T-helper 1 cell (primary cell): ENCODE measurements at regions not wholly inside any gene's neighbourhood (a gene's known extent, or its start where the extent isn't known, plus 50 kb on each side); places are given as distances from the start of the nearest gene placed in this dataset.
"Not testable (repeated sequence)": the region's sequence is repeated elsewhere in the genome, so short reads cannot be mapped to it uniquely, and the experiment has no call there.

Source experiments
- DNase-seq, 5 donors: peaks; one replicate each; pipeline ENCODE4 v3.0.0-alpha.2; 2012 to 2020

DNA sequence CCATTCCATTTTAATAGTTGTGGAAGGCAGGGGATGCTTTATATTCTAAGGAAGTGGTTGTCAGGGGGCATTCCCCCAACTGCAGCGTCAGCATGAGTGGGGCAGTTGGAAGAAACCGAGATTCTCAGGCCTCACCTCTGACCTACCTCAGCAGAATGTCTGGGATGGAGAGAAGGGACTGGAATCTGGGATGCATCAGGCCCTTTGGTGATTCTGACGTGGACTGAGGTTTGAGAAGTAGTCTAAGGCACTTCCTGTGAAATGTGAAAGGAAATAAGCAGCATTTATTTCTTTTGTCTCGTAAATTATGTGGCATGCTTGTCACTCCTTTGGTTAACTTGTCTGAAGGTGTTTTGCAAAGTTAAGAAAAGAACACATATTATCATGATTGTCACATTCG lies 540.7 kb upstream of the NETO1 start:
- no peak for DNase-seq

DNA sequence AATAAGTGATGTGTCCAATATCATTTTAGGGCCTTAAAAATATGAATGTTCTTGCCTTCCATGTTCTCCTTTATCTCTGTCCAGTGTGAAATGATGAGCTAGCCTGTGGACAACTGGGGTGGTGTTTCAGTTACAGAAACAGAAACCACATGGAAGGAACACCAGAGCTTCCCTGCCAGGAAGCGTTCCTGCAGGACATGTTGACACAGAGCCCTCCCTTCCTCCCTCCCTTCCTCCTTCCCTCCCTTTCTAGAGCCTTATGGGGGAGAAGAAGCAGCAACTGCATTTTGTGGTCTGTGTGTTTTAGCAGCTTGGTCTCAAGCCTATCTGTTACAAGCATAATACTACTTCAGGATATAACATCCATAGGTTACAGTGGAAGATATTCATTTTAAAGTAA lies 539.7 kb upstream of the NETO1 start:
- DNase-seq: no peak

DNA sequence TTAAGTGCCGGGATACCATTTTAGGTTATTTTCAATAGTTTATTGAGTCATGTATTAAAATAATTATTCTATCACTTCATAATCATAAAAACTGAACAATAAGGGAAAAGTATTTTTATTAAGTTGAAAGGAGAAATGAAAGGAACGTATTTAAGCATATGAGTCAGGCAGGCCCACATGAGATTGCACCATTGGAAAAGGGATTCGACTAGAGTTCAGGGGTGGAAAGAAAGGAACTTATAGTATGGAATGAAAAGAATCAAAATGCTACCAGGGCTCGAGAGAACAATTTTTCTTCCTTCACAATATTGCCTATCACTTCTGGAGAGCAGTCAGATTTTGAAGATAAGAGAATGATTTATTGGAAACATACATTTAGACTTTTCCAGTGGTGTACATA lies 516.5 kb upstream of the NETO1 start:
- DNase-seq: no peak

DNA sequence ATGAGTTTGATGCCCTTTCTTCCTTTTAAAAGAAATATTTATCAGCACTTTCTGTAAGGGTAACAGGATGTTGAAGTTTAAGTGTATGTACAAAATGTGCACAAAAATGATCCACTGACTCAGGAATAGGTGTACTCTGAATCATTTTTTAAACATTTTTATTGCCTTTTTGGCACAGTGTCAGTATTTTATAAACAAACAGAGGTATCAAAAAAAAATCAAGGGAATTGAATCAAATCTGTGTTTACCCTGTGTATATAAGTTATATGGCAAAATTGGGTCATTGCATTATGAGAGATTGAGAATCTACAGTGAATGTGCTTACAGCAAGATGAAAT lies 513.9 kb upstream of the NETO1 start:
- DNase-seq: no peak

DNA sequence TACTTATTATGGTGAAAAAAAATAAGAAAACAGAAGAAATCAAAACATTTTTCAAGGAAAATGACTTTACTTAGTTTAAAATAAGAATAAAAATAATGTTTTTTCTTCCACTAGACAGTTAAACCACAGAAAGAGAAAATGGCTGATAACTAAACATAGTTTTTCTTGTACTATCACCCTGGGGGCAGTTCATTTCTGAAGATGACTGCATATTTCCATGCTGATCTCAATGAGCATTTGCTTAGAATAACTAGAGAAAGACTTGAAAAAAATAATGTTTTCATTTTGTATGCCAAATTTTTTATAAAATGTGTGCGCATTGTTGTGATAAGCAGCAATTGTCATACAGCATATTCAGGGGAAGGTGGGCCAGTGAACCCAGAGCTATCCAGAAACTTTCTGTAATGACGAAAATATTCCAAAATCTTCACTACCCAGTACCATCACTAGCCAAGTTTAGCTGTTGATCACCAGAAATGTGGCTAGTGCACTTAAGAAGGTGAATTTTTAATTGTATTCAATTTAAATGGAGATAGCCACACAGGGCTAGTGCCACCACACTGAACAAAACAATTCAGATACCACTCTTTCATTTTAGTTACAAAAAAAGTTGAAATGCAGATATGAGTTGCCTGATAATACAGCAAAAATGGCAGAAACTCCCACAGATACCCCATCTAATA lies 513.4 kb upstream of the NETO1 start:
- no peak for DNase-seq

DNA sequence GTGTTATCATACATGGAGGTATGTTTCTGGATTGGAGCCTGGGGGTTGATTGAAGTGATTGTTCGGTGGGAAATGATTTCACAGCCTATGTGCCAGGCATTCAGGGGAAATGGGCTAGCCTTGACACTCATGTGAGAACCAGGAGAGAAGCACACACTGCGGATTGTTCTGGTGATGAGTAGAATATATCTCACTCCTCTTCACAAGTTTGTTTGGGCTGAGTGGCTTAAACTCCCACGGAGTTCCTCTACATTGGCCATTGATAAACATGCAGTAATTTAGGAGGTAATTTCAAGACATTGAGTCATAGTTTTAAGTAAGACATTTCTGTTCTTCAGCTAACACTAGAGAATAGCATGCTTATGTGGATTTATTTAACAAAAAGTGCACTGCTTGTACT lies 498.9 kb upstream of the NETO1 start:
- DNase-seq: no peak

DNA sequence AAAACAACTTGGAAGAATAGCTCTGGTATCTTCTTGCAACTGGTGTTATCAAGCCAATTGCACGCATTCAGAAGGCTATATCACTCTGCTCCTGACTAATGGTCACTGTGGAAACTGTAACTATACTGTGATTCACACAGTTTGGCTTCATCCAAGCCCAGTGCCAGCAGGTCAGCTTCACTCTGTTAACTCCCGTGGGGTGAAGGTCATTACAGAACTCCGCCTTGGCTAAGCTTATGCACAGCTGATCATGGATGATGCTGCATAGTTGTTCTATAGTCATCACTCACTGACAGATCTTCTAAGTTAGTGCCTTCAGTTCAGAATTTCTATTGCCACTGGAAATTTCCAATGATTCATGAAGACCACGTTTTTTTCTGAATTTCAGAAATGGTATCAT lies 497.2 kb upstream of the NETO1 start:
- no peak for DNase-seq

- no peak for DNase-seq
These were observed 487.3 kb upstream of the NETO1 start for GRCh38 chr18:73355121-73355520.

DNA sequence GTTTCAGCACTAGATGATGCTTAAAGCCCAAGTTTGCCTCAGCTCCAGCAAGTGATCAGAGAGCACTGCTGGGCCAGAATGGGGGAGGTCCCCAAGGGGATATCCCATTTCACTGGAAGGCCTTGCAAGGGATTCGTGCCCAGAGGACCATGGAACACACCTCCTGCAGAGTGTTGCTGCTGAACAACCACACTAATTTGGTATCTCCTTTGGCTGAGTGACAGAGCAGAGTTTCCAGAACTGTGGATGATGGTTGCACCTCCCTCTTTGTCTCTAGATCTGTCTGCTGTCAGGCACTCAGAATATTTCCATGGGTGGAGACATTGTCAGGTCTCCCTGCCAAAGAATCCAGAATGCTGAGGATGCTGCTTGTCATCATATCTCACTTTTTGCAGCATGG lies 484.8 kb upstream of the NETO1 start:
- no peak for DNase-seq

DNA sequence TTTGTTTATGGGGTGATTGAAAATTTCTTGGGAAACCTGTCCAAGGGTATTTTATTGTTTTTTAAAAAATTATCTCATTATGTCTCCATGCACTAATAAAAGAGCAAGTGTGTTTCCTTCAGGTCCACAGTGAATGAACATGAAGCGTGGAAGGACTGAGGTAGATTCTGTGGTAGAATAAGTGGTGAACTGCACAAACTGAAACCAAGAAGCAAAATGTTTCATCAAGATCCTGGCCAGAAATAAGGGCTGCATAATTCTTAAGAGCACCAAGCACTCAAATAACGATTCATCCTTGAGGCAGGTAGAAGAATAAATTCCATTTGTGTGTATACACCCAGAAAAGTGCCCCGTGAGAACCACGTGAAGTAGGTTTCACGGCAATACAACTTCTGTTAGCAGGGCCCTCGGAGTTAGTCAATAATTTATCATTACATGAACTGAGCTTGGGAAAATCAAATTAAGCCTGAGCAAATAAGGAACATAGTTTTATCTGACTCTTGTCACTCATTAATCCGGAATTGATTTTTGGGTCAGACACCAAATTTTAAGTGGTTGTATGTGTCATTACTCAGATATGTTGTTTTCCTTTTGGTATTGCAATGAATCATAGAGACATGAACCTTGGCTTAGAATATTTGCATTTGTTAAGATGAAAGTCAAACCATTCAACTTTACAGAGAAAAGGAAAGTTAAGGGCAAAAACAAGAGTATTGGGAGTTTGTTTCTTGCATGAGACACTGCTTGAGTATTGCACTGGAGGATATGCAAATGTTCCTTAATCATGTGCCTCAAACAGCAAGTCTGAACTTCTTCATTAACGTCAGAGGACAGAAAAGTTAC lies 472.6 kb upstream of the NETO1 start:
- DNase-seq: no peak

DNA sequence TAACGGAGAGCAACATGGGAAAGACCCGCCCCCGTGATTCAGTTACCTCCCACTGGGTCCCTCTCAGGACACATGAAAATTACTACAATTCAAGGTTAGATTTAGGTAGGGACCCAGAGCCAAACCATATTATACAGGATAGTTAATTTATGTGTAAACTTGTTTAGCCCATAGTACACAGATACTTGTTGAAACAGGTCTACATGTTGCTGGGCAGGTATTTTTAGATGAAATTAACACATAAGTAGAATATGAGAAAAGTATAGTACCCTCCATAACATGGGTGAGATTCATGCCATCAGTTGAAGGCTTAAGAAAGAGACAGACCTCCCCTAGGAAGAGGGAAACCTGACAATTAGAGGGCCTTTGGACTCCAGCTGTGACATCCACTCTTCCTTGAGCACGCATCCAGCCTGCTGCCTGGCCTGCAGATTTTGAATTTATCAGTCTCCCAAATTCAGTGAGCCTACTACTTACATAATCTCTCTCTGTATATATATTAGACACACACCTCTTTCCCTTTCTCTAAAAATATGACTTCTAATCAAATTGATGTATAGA lies 463.5 kb upstream of the NETO1 start:
- no peak for DNase-seq

DNA sequence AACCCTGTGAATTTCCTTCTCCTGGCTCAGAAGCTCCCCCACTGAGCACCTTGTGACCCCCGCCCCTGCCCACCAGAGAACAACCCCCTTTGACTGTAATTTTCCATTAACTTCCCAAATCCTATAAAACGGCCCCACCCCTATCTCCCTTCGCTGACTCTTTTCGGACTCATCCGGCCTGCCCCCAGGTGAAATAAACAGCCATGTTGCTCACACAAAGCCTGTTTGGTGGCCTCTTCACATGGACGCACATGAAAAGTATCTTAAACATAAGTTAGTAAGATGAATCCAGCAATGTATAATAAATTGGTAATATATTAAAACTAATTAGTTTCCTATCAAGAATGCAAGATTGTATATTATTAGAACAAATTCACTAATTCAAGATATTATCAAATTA lies 462.3 kb upstream of the NETO1 start:
- not testable (repeated sequence) for DNase-seq

DNA sequence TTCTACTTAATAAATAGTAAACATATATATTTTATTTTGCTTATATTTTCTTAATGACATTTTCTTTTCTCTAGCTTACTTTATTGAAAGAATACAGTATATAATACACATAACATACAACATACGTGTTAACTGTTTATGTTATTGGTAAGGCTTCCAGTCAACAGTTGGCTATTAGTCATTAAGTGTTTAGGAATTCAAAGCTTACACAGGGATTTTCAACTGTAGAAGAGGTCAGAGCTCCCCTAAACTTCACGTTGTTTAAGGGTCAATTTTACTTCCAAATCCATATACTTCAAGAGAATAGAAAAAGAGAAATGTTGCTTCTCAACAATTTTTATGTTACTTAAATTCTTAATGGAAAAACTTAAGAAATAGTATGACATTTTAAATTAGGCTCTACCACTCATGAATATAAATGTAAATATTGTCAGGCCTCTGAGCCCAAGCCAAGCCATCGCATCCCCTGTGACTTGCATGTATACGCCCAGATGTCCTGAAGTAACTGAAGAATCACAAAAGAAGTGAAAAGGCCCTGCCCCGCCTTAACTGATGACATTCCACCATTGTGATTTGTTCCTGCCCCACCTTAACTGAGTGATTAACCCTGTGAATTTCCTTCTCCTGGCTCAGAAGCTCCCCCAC lies 456.5 kb upstream of the NETO1 start:
- not testable (repeated sequence) for DNase-seq

GRCh38 chr18:73318739-73319479 lies 451.1 kb upstream of the NETO1 start:
- no peak for DNase-seq

GRCh38 chr18:73316513-73316912 lies 448.7 kb upstream of the NETO1 start:
- no peak for DNase-seq

DNA sequence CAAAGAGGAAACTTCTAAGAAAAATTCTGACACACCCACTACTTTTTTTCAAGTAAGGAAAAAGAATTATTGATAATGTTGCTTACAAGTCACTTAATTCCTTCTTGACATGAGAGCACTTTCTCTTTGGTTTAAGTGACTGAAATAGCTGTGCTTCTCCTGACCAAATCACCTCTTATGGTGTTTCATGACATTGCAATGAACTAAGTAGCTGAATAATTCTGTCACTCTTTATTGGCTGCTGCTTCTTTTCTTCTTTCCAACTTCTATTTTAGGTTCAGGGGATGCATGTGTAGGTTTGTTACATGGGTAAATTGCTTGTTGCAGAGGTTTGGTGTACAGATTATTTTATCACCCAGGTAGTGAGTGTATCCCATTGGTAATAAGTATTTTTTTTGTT lies 447.6 kb upstream of the NETO1 start:
- no peak for DNase-seq

DNA sequence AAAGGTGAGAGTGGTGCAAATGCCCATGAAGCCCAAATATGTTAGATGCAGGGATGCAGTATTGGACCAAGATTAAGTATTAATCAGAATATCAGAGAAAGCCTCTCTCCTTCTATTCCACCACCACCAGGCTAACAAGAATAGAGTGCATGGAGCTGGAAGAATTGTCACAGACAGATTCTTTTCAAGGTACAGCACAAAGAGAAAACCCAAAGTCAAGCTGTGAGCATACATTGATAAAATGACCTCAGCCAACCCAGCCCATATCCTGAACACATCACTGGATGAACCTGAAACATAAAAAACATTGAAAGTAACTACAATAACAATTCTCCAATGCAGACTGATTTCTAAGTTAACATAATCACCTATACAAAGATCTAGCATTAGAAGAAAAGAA lies 445.7 kb upstream of the NETO1 start:
- DNase-seq: no peak

GRCh38 chr18:73296686-73297085 lies 428.9 kb upstream of the NETO1 start:
- no peak for DNase-seq

DNA sequence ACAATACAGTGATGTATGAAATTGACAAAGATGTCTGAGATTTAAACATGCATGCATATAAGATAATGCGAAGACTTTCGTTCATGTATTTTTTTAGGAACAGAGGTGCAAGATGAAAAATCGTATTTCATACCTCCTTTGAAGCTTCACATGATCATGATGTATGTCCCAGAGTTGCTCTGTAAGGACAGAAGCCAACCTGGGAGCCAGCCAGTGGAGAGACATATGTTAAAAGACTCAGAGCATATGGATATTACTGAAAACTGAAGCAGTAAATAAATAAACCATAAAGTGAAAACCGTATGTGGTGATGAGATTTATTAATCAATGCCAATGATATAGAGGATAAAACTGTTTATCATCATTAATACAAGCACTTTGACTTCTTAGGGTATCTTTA lies 424.4 kb upstream of the NETO1 start:
- no peak for DNase-seq

DNA sequence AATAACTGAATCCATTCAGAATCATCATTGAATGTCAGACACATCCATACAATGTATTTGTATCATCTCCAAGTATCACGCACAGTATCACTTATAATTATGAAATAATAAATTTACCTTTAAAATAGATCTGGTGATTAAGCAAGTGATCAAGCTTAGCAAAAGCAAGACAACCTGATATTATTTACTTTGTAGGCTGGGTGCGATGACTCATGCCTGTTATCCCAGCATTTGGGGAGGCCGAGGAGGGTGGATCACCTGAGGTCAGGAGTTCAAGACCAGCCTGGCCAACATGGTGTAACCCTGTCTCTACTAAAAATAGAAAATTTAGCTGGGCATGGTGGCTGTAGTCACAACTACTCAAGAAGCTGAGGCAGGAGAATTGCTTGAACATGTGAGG lies 421.0 kb upstream of the NETO1 start:
- no peak for DNase-seq

DNA sequence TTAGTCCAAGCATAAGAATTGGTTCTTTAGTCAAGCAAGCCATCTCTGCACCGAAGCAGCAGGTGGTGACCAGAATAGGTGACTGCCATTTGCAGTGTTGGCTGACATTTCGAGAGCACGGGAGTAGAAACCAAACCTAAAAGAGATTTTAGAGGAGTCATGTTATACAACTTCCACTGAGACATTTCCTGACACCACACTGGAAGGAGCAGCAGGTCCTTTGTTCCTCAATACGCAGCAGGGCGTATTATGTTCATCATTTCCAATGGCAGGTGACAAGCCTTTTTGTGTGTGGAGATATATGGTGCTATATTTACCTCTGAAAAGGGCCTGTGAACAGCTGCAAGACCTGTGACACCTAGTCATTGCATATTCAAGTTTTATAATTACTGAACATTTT lies 418.8 kb upstream of the NETO1 start:
- no peak for DNase-seq

GRCh38 chr18:73283788-73284187 lies 416.0 kb upstream of the NETO1 start:
- DNase-seq: no peak

DNA sequence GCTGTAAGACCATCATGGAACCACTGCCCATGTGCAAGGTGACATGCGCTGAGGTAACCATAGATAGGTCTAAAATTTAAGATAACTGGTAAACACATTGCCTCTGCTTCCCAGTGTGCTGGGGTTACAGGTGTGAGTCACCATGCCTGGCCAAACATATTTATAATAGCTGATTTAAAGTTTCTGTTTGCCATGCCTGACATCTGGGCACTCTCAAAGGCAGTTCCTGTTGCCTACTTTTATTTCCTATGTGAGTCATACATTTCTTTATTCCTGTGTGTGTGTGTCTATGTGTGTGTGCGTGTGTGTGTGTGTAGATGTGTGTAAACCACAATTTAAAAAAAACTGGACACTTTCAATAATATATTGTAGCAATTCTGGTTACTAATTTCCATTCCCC lies 415.2 kb upstream of the NETO1 start:
- no peak for DNase-seq
